Stimulated activated CD4-positive, alpha-beta T cell treated with anti-CD3 and anti-CD28 coated beads, Interleukin-12 subunit alpha, Interleukin-12 subunit beta, amount 100 ng/mL, for 48 hours (primary cell): ENCODE measurements at regions not wholly inside any gene's neighbourhood (a gene's known extent, or its start where the extent isn't known, plus 50 kb on each side); places are given as distances from the start of the nearest gene placed in this dataset.

Experiments used
- DNase-seq, 3 donors: peaks; one replicate each; pipeline ENCODE4 v3.0.0-alpha.2; 2020; ENCODE audit warnings: low read depth in 2 of 3, low spot score in 1 of 3

GRCh38 chr22:48238966-48239365, 1476.5 kb downstream of the TBC1D22A start:
- no peak for DNase-seq

DNA sequence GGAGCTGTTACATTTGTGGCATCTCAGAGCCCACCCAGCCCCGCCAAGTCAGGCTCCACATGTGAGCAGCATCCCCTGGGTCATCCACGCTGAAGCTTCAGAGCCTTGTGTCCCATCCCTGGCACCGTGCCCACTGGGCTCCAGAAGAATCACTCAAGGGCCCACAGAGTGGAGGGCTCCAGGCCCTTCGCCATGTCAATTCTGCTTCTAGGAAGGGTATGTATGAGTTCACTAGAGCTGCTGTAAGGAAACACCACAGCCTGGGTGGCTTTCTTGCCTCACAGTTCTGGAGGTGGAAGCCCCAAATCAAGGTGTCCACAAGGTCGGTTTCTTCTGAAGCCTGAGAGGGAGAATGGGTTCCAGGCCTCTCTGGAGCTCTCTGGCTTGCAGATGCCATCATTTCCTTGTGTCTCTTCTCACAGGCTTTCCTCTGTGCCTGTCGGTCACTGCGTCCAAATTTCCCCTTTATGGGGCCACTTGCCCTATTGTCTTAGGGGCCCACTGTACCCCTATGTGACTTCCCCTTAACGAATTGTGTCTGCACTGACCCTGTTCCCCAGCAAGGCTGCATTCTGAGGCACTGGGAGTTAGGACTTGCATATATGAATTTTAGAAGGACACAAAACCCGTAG, 1476.0 kb downstream of the TBC1D22A start:
- DNase-seq = no peak

GRCh38 chr22:48237466-48238283, 1475.2 kb downstream of the TBC1D22A start:
- no peak for DNase-seq

GRCh38 chr22:48236261-48236660, 1473.8 kb downstream of the TBC1D22A start:
- DNase-seq = no peak

DNA sequence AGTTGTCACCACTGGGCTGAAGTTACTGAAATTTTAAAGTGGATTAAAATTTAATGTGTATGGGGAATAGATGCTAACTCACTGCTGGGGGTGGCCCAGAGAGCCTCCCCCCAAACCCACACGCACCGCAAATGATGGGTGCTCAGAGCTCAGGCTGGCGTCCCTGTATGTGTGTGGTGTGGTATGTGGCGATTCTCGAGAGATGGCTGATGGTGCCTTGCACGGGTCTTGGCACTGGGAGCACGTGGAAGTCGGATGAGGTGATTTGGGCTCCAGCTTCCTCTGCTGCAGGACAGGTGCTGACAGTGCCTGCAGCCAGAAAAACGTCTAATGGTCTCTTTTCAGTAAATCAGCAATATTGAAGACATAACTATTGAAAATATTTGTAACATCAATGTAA, 1473.3 kb downstream of the TBC1D22A start:
- no peak for DNase-seq

- DNase-seq = no peak
Measured at GRCh38 chr22:48234011-48234410, 1471.6 kb downstream of the TBC1D22A start.

DNA sequence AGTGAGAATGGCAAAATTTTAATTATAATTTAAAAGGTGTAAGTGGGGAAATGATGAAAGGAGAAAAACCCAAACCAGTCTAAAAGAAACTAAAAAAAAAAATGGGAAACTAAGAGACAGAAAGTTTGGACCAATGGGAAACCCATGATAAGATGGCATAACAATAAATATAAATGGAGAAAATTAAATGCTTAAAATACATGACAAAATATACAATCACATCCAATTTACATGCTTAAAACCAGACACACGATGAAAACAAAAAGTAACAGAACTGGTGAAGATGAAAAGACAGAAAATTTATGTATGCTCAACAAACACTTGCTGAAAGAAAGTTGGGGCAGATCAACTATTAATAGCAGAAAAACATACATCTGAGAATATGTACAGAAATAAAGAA, 1471.1 kb downstream of the TBC1D22A start:
- DNase-seq = no peak

DNA sequence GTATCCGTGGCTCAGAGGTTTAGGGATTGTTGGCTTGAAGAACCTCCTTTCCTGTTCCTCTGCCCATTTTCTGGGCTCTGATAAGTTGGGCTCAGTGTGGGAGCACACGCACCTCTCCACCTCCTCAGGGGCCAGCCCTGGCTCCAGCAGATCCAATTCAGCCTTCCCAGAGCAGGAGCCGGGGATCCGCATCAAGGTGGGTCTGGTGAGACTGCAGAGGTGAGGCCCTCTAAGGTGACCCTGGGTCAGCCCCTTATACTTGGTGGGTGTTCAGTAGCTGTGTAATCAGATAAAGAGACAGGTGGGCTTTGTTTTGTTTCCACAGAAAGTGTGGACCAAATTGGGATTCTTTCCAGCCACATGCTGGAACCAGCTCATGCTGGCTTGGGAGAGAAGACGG, 1466.0 kb downstream of the TBC1D22A start:
- no peak for DNase-seq

GRCh38 chr22:48227341-48228018, 1465.0 kb downstream of the TBC1D22A start:
- no peak for DNase-seq

DNA sequence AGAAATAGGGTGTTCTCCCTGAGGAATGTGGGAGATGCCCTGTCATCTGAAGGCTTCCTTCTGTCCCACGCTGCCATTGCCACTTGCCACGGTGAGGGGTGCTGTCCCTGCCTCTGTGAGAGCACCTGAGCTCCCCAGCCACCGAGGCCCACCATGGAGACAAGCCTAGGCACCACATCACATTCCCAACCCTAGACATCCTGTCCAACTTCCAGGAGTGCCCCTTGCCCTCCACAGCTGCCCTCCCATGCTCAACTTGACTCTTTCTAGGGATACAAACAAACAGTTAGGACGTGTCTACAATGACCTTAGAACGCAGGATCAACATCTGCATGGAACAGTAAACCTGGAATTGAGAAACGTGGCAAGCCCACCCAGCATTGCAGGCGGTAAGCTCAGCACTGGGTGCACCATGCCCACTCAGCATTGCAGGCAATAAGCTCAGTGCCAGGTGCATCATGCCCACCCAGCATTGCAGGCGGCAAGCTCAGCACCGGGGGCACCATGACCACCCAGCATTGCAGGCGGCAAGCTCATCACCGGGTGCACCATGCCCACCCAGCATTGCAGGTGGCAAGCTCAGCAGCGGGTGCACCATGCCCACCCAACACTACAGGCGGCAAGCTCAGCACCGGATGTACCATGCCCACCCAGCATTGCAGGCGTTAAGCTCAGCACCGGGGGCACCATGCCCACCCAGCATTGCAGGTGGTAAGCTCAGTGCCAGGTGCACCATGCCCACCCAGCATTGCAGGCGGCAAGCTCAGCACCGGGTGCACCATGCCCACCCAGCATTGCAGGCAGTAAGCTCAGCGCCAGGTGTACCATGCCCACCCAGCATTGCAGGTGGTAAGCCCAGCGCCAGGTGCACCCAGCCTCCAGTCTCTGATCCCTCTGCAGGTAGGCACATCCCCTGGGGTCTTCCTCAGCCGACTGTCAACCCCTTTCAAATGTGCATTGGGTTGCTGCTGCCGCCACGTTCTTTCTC, 1463.9 kb downstream of the TBC1D22A start:
- DNase-seq = no peak

DNA sequence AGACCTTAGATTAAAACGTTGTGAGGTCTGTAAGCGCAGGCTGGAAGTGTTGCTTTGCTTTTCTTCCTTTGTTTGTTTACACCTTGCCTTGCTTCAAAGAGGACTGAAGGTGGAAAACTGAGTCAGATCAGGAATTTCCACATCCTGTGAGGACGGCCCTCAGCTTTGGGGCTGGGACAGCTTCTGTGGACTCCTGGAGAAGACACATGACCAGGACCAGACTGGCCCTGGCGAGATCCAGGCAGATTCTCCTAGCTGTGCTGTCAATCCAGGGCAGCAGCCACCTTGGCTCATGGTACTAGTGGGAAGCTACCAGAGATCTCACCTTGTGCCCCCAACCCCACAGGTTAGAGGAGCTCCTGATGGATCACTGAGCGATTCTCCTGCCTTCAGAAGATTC, 1461.9 kb downstream of the TBC1D22A start:
- no peak for DNase-seq

DNA sequence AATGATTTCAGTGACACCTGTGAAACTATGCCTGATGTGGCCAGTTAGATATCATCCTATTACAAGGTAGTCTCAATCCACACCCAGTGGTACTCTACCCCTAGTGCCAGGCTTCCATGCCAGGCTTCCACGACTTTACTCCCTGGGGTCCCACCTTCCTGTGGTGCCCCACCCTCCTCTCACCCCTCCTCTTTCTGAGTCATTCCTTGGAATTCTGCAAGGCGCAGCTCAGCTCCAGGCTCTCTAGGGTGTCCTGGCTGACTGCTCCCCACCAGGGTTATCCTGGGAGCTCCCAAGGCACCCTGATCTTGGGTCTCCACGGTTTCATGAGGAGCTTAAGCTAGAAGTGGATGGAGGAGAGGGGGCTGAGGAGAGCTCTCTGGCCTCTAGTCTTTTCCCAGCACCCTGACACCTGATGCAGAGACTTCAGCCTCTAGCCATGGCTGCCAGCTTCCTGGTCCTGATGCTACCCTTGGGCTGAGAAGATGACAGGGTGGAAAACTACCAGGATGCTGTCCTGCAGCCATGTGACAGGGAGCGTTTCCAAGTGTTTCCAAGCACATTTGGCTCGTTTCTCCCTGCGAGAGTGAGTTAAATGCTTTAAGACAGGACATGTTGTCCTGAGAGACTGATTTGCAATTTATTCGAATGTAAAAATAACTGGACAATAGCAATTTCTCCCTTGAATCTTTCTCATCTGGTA, 1461.2 kb downstream of the TBC1D22A start:
- DNase-seq = no peak

- no peak for DNase-seq
Measured at GRCh38 chr22:48222742-48223487, 1460.5 kb downstream of the TBC1D22A start.

- no peak for DNase-seq
Measured at GRCh38 chr22:48218889-48219420, 1456.5 kb downstream of the TBC1D22A start.

- no peak for DNase-seq
Measured at GRCh38 chr22:48217596-48217995, 1455.1 kb downstream of the TBC1D22A start.

DNA sequence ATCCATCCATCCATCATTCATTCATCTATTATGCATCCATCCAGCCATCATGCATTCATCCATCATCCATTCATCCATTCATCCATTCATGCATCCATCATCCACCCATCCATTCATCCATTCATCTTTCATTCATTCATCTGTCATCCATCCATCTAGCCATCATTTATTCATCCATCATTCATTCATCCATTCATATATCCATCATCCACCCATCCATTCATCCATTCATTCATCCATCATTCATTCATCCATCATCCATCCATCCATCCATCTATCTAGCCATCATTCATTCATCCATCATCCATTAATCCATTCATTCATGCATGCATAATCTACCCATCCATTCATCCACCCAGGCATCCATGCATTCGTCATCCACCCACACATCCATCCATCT, 1450.3 kb downstream of the TBC1D22A start:
- no peak for DNase-seq

- no peak for DNase-seq
Measured at GRCh38 chr22:48210812-48211211, 1448.4 kb downstream of the TBC1D22A start.

GRCh38 chr22:48210198-48210580, 1447.7 kb downstream of the TBC1D22A start:
- DNase-seq = no peak

DNA sequence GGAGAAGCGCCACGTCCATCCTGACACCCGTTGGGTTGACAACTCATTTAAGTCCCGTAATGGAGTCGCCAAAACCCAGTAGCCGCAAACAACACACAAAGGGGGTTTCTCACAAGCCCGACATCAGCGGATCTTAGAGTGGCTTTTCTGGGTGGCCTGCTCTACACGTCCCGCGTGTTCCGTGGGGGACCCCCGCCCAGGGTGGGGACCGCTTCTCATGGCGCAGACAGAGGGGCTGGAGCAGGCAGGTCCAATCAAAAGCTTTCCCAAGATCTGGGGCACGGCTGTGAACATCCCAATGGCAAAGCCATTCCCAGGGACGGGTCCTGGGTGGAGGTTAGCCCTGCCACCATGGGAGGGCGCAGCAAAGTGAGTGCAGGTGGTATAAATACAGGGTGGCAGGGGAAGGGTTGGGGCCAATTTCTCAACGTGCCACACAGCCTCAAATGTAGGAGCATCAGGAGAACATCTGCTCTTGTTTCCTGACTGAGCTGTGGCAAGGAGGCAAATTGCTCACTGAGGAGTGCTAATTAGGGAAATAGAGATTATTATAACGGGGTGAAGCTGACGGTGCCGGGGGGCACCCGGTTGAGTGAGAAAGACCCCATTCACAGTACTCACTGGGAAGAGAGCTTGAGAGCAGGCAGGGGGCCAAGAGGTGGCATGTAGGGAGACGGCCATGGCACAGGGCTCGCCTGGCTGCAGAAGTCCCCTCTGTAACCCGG, 1447.2 kb downstream of the TBC1D22A start:
- DNase-seq = no peak
